Right cardiac atrium (tissue), 5 donors: ENCODE measurements at regions not wholly inside any gene's neighbourhood (a gene's known extent, or its start where the extent isn't known, plus 50 kb on each side); places are given as distances from the start of the nearest gene placed in this dataset.

Source experiments
- ATAC-seq, 2 donors: fragments of 200-7000 bp; cut with Tn5 transposase; one replicate each; pipeline versions ENCODE4 v1.8.0 to v1.9.1; 2020; ENCODE audit warnings: moderate library complexity in 2 of 2, mild to moderate bottlenecking in 1 of 2
- DNase-seq, 3 donors: peaks; one replicate each; pipeline ENCODE4 v3.0.0-alpha.2; 2020
- H3K27ac ChIP-seq: one replicate; pipeline ENCODE4 v1.5.1; 2013; ENCODE audit warnings: mild to moderate bottlenecking, low read length, control low read depth, moderate library complexity
- H3K27me3 ChIP-seq: one replicate; pipeline ENCODE4 v1.6.1; 2013; ENCODE audit not compliant: control insufficient read depth, insufficient read depth
- H3K4me1 ChIP-seq: one replicate; pipeline ENCODE4 v1.6.1; 2013; ENCODE audit warnings: low read length; ENCODE audit not compliant: control insufficient read depth, insufficient read depth
- H3K4me3 ChIP-seq: one replicate; pipeline ENCODE4 v1.5.1; 2013; ENCODE audit warnings: low read length, control low read depth
- H3K9me3 ChIP-seq: one replicate; pipeline ENCODE4 v1.6.1; 2013; ENCODE audit warnings: low read length; ENCODE audit not compliant: control insufficient read depth
- WGBS: extraction: QIAGEN DNeasy Blood & Tissue Kit; methylation state at CpG from one replicate; pipeline ENCODE4 v1.1.7; 2013; 5-methylcytosine and 5-hydroxymethylcytosine counted together
- intact Hi-C, 4 donors: fragments of 100-400 bp; cut with DNase I; formaldehyde crosslinking; loops; one replicate each; pipeline versions ENCODE4 v1.11.0 to v1.14.0; 2022 to 2023
- donor health status: healthy with polysubstance abuse.
- donor health status: DM: no; HTN: yes; CAD: no.
- donor health status: DM: no; HTN: no; CAD: no.
- donor health status: DM: no; HTN: yes; CAD: no; lungs with severe emphysema.
- donor health status: DM: yes; HTN: yes; CAD: no.

GRCh38 chr6:103142902-103143301 lies 1716.8 kb downstream of the HACE1 start:
- Histone ChIP-seq H3K9me3 (no peaks in the 10 kb centered on the region), H3K4me3 (no peak overlapping the region), H3K4me1 (no peaks in the 10 kb centered on the region), H3K27me3 (no peaks in the 10 kb centered on the region), H3K27ac (no peak overlapping the region)
- no peak for DNase-seq
- ATAC-seq, result no peak
- 80% methylated on average over 2 of the region's 2 CpGs for WGBS
- intact Hi-C loops, result no loop called here

- 82% methylated on average over 6 of the region's 6 CpGs for WGBS
- Histone ChIP-seq H3K27me3 (no peaks in the 10 kb centered on the region), H3K4me3 (no peak overlapping the region), H3K4me1 (no peaks in the 10 kb centered on the region), H3K9me3 (no peaks in the 10 kb centered on the region), H3K27ac (no peak overlapping the region)
- no peak for ATAC-seq
- intact Hi-C loops, result no loop called here
- peak in 1 of 3 donors; percentile 6 for DNase-seq
Measured at GRCh38 chr6:103140308-103141027, 1719.3 kb downstream of the HACE1 start.

GRCh38 chr6:103139377-103139776 lies 1720.3 kb downstream of the HACE1 start:
- Histone ChIP-seq H3K4me1 (no peaks in the 10 kb centered on the region), H3K4me3 (no peak overlapping the region), H3K27ac (no peak overlapping the region), H3K9me3 (no peaks in the 10 kb centered on the region), H3K27me3 (no peaks in the 10 kb centered on the region)
- DNase-seq (no peak), ATAC-seq (no peak)
- intact Hi-C loops, result no loop called here

- DNase-seq, result no peak
- intact Hi-C loops, result no loop called here
- Histone ChIP-seq H3K9me3 (no peaks in the 10 kb centered on the region), H3K4me3 (no peak overlapping the region), H3K4me1 (no peaks in the 10 kb centered on the region), H3K27ac (no peak overlapping the region), H3K27me3 (no peaks in the 10 kb centered on the region)
- WGBS, result 80% methylated on average over 4 of the region's 4 CpGs
- no peak for ATAC-seq
Measured at GRCh38 chr6:103124471-103124870, 1731.0 kb downstream of the GRIK2 start.

GRCh38 chr6:103122766-103123601 lies 1729.5 kb downstream of the GRIK2 start:
- DNase-seq (peak in 2 of 3 donors; percentile 16 to 54), ATAC-seq (peak in 1 of 2 donors; percentile 22)
- Histone ChIP-seq H3K27ac (no peak overlapping the region), H3K4me1 (peaks cover 1% of the 10 kb centered on the region), H3K9me3 (no peaks in the 10 kb centered on the region), H3K27me3 (no peaks in the 10 kb centered on the region), H3K4me3 (no peak overlapping the region)
- intact Hi-C loops, result no loop called here
- WGBS, result 24% methylated on average over 10 of the region's 10 CpGs

GRCh38 chr6:103119056-103119455 lies 1725.5 kb downstream of the GRIK2 start:
- Histone ChIP-seq H3K27me3 (no peaks in the 10 kb centered on the region), H3K27ac (no peak overlapping the region), H3K4me3 (no peak overlapping the region), H3K9me3 (no peaks in the 10 kb centered on the region), H3K4me1 (peaks cover 1% of the 10 kb centered on the region)
- no peak for DNase-seq
- 71% methylated on average over 3 of the region's 3 CpGs for WGBS
- intact Hi-C loops, result no loop called here
- no peak for ATAC-seq

GRCh38 chr6:103114582-103114981 lies 1721.1 kb downstream of the GRIK2 start:
- ATAC-seq (no peak), DNase-seq (no peak)
- WGBS, result 71% methylated on average over 1 of the region's 1 CpG
- Histone ChIP-seq H3K27me3 (no peaks in the 10 kb centered on the region), H3K4me3 (no peak overlapping the region), H3K27ac (no peak overlapping the region), H3K4me1 (peaks cover 1% of the 10 kb centered on the region), H3K9me3 (no peaks in the 10 kb centered on the region)
- intact Hi-C loops, result no loop called here

- no peak for DNase-seq
- H3K27me3 ChIP-seq, result no peaks in the 10 kb centered on the region
- ATAC-seq, result no peak
- H3K4me1 ChIP-seq, result no peaks in the 10 kb centered on the region
- 89% methylated on average over 1 of the region's 1 CpG for WGBS
- no peak overlapping the region for H3K27ac ChIP-seq
- H3K4me3 ChIP-seq, result no peak overlapping the region
- no peaks in the 10 kb centered on the region for H3K9me3 ChIP-seq
- intact Hi-C loops, result no loop called here
Measured at GRCh38 chr6:103113416-103113815, 1719.9 kb downstream of the GRIK2 start.

GRCh38 chr6:103107985-103108384 lies 1714.5 kb downstream of the GRIK2 start:
- DNase-seq (no peak), ATAC-seq (no peak)
- Histone ChIP-seq H3K27me3 (no peaks in the 10 kb centered on the region), H3K4me3 (no peak overlapping the region), H3K27ac (no peak overlapping the region), H3K4me1 (no peaks in the 10 kb centered on the region), H3K9me3 (no peaks in the 10 kb centered on the region)
- intact Hi-C loops, result no loop called here

GRCh38 chr6:103105686-103106085 lies 1712.2 kb downstream of the GRIK2 start:
- intact Hi-C loops, result no loop called here
- no peak overlapping the region for H3K4me3 ChIP-seq
- DNase-seq (no peak), ATAC-seq (no peak)
- H3K9me3 ChIP-seq, result no peaks in the 10 kb centered on the region
- H3K27ac ChIP-seq, result no peak overlapping the region
- H3K27me3 ChIP-seq, result no peaks in the 10 kb centered on the region
- 43% methylated on average over 2 of the region's 2 CpGs for WGBS
- no peaks in the 10 kb centered on the region for H3K4me1 ChIP-seq

GRCh38 chr6:103101267-103101666 lies 1707.8 kb downstream of the GRIK2 start:
- Histone ChIP-seq H3K27me3 (no peaks in the 10 kb centered on the region), H3K4me3 (no peak overlapping the region), H3K4me1 (no peaks in the 10 kb centered on the region), H3K9me3 (no peaks in the 10 kb centered on the region), H3K27ac (no peak overlapping the region)
- DNase-seq, result no peak
- intact Hi-C loops, result no loop called here
- ATAC-seq, result no peak
- 93% methylated on average over 1 of the region's 1 CpG for WGBS
